H9 (cell line): ENCODE measurements at regions not wholly inside any gene's neighbourhood (a gene's known extent, or its start where the extent isn't known, plus 50 kb on each side); places are given as distances from the start of the nearest gene placed in this dataset.

ENCODE experiments used
- DNase-seq: peaks from one replicate; pipeline ENCODE4 v3.0.0-alpha.2; 2017
- H2AFZ ChIP-seq: one replicate; pipeline ENCODE4 v1.6.1; 2013; ENCODE audit warnings: mild to moderate bottlenecking, low read length, control low read depth, moderate library complexity
- H2AK5ac ChIP-seq: 2 replicates; pipeline ENCODE4 v1.6.1; 2013; ENCODE audit warnings: low read length, control low read depth, mixed read lengths; ENCODE audit not compliant: insufficient read length
- H2BK120ac ChIP-seq: one replicate; pipeline ENCODE4 v1.6.1; 2013; ENCODE audit warnings: low read depth, mild to moderate bottlenecking, low read length, control low read depth, inconsistent platforms; ENCODE audit not compliant: poor library complexity, severe bottlenecking
- H2BK12ac ChIP-seq: 2 replicates; pipeline ENCODE4 v1.6.1; 2013; ENCODE audit warnings: low read length, control low read depth, mixed read lengths, low read depth; ENCODE audit not compliant: insufficient read length
- H2BK15ac ChIP-seq: 2 replicates; pipeline ENCODE4 v1.6.1; 2013; ENCODE audit warnings: low read depth, low read length, control low read depth
- H2BK20ac ChIP-seq: one replicate; pipeline ENCODE4 v1.6.1; 2013; ENCODE audit warnings: low read depth, mild to moderate bottlenecking, low read length, control low read depth, inconsistent platforms; ENCODE audit not compliant: poor library complexity, severe bottlenecking
- H2BK5ac ChIP-seq: 2 replicates; pipeline ENCODE4 v1.6.1; 2013; ENCODE audit warnings: low read length, control low read depth, mixed read lengths; ENCODE audit not compliant: insufficient read length
- H3K14ac ChIP-seq: 2 replicates; pipeline ENCODE4 v1.6.1; 2013; ENCODE audit warnings: low read length, control low read depth; ENCODE audit not compliant: insufficient read depth
- H3K18ac ChIP-seq: 2 replicates; pipeline ENCODE4 v1.6.1; 2013; ENCODE audit warnings: low read depth, mild to moderate bottlenecking, mixed read lengths, low read length, control low read depth; ENCODE audit not compliant: insufficient read length
- H3K23ac ChIP-seq: 2 replicates; pipeline ENCODE4 v1.6.1; 2013; ENCODE audit warnings: low read length, control low read depth, mixed read lengths, low read depth; ENCODE audit not compliant: insufficient read length
- H3K23me2 ChIP-seq: 2 replicates; pipeline ENCODE4 v1.6.1; 2013; ENCODE audit warnings: low read depth, mild to moderate bottlenecking, mixed read lengths, low read length, control low read depth; ENCODE audit not compliant: insufficient read length, poor library complexity, severe bottlenecking
- H3K27ac ChIP-seq: 2 replicates; pipeline ENCODE4 v1.5.1; 2013; ENCODE audit warnings: low read length, control low read depth, mixed read lengths, low read depth; ENCODE audit not compliant: insufficient read length
- H3K27me3 ChIP-seq: 2 replicates; pipeline ENCODE4 v1.6.1; 2013; ENCODE audit warnings: low read length, control low read depth, inconsistent platforms; ENCODE audit not compliant: insufficient read depth
- H3K4ac ChIP-seq: 2 replicates; pipeline ENCODE4 v1.6.1; 2013; ENCODE audit warnings: low read depth, mild to moderate bottlenecking, control low read depth, inconsistent platforms, low read length, moderate library complexity
- H3K4me1 ChIP-seq: 2 replicates; pipeline ENCODE4 v1.6.1; 2013; ENCODE audit warnings: low read length, control low read depth, inconsistent platforms; ENCODE audit not compliant: insufficient read depth
- H3K4me2 ChIP-seq: 2 replicates; pipeline ENCODE4 v1.6.1; 2013; ENCODE audit warnings: low read length, control low read depth, mixed read lengths; ENCODE audit not compliant: insufficient read length, insufficient read depth
- H3K56ac ChIP-seq: 2 replicates; pipeline ENCODE4 v1.6.1; 2013; ENCODE audit warnings: low read depth, mild to moderate bottlenecking, mixed read lengths, low read length, control low read depth; ENCODE audit not compliant: insufficient read length
- H3K79me1 ChIP-seq: 2 replicates; pipeline ENCODE4 v1.6.1; 2013; ENCODE audit warnings: low read depth, mild to moderate bottlenecking, moderate library complexity, low read length, control low read depth, inconsistent platforms; ENCODE audit not compliant: insufficient read depth, poor library complexity, severe bottlenecking
- H3K79me2 ChIP-seq: 2 replicates; pipeline ENCODE4 v1.6.1; 2013; ENCODE audit warnings: low read length, control low read depth, inconsistent platforms; ENCODE audit not compliant: insufficient read depth
- H3K9ac ChIP-seq: 2 replicates; pipeline ENCODE4 v1.6.1; 2013; ENCODE audit warnings: low read length, control low read depth, mixed read lengths; ENCODE audit not compliant: insufficient read length; ENCODE audit errors: extremely low read depth
- H3K9me3 ChIP-seq: one replicate; pipeline ENCODE4 v1.6.1; 2013; ENCODE audit warnings: low read depth, low read length, inconsistent platforms; ENCODE audit not compliant: control insufficient read depth
- H3T11ph ChIP-seq: one replicate; pipeline ENCODE4 v1.6.1; 2013; ENCODE audit warnings: mild to moderate bottlenecking, low read length, control low read depth, inconsistent platforms
- H4K20me1 ChIP-seq: one replicate; pipeline ENCODE4 v1.6.1; 2013; ENCODE audit not compliant: control insufficient read depth, insufficient read length, insufficient read depth
- H4K5ac ChIP-seq: 2 replicates; pipeline ENCODE4 v1.6.1; 2013; ENCODE audit warnings: low read depth, mild to moderate bottlenecking, mixed read lengths, low read length, control low read depth; ENCODE audit not compliant: insufficient read length
- H4K8ac ChIP-seq: replicated peaks from 2 replicates; pipeline ENCODE4 v1.6.1; 2013; ENCODE audit warnings: low read length, control low read depth, mixed read lengths, low read depth; ENCODE audit not compliant: insufficient read length
- H4K91ac ChIP-seq: 2 replicates; pipeline ENCODE4 v1.6.1; 2013; ENCODE audit warnings: low read depth, mild to moderate bottlenecking, moderate library complexity, mixed read lengths, low read length, control low read depth; ENCODE audit not compliant: insufficient read length
- H3K27ac Mint-ChIP-seq, 3 experiments: 2 replicates in 2 of 3; 3 replicates in 1 of 3; pipeline ENCODE4 v1.8.0; 2020 to 2021; ENCODE audit warnings: mixed read lengths in 3 of 3, mild to moderate bottlenecking in 1 of 3, moderate library complexity in 1 of 3
- H3K27me3 Mint-ChIP-seq: 2 replicates; pipeline ENCODE4 v1.8.0; 2021; ENCODE audit warnings: low read depth, mild to moderate bottlenecking, moderate library complexity, mixed read lengths
- H3K36me3 Mint-ChIP-seq, 3 experiments: 2 replicates in 2 of 3; 3 replicates in 1 of 3; pipeline ENCODE4 v1.8.0; 2020 to 2021; ENCODE audit warnings: low read depth in 3 of 3, mixed read lengths in 3 of 3; ENCODE audit not compliant: insufficient read depth in 1 of 3
- H3K4me1 Mint-ChIP-seq, 2 experiments: 2 replicates each; pipeline ENCODE4 v1.8.0; 2020; ENCODE audit warnings: mixed read lengths in 2 of 2
- H3K4me3 Mint-ChIP-seq, 2 experiments: 2 replicates in 1 of 2; 3 replicates in 1 of 2; pipeline ENCODE4 v1.8.0; 2020 to 2021; ENCODE audit warnings: mild to moderate bottlenecking in 2 of 2, mixed read lengths in 2 of 2, moderate library complexity in 1 of 2
- H3K9me3 Mint-ChIP-seq, 2 experiments: 2 replicates in 1 of 2; 3 replicates in 1 of 2; pipeline ENCODE4 v1.8.0; 2020; ENCODE audit warnings: mild to moderate bottlenecking in 2 of 2, mixed read lengths in 2 of 2, moderate library complexity in 1 of 2
- CTCF ChIP-seq: fragments of 200-600 bp; sonication (generic); conservative IDR thresholded peaks from 3 replicates; pipeline ENCODE4 v1.8.0; 2021; ENCODE audit warnings: antibody characterized with exemption, mild to moderate bottlenecking
- WGBS: extraction: QIAGEN DNeasy Blood & Tissue Kit; methylation state at CpG from one replicate; pipeline ENCODE4 v1.1.7; 2013; ENCODE audit warnings: missing lambda C conversion rate, low lambda C conversion rate, mixed read lengths; ENCODE audit not compliant: insufficient read length; ENCODE audit errors: extremely low coverage; 5-methylcytosine and 5-hydroxymethylcytosine counted together

GRCh38 chr4:125062115-125063050, 252.4 kb upstream of the FAT4 start:
- Histone ChIP-seq H4K91ac (no peak overlapping the region), H3K23me2 (no peaks in the 10 kb centered on the region), H4K5ac (no peak overlapping the region), H2BK15ac (no peak overlapping the region), H3K9me3 (no peaks in the 10 kb centered on the region), H3K27me3 (no peaks in the 10 kb centered on the region), H3K56ac (no peak overlapping the region), H3K27ac (no peak overlapping the region), H3K23ac (no peak overlapping the region), H2BK12ac (no peak overlapping the region), H3K79me1 (no peaks in the 10 kb centered on the region), H3K18ac (no peak overlapping the region), H2BK20ac (no peak overlapping the region), H3K9ac (no peak overlapping the region), H3K14ac (no peak overlapping the region), H3K4me1 (no peaks in the 10 kb centered on the region), H3K4ac (no peak overlapping the region), H2AK5ac (no peak overlapping the region), H2BK120ac (no peak overlapping the region), H2BK5ac (no peak overlapping the region), H3K79me2 (no peaks in the 10 kb centered on the region), H2AFZ (peak overlapping the region; percentile 48), H4K8ac (no peak overlapping the region), H4K20me1 (no peaks in the 10 kb centered on the region), H3K4me2 (no peak overlapping the region), H3T11ph (no peak overlapping the region)
- Mint-ChIP-seq H3K9me3 (no peaks in the 10 kb centered on the region), H3K36me3 (peaks cover 0 to 2% (median 0%) of the 10 kb centered on the region in 3 experiments; a peak in 1 of 7 replicates), H3K4me3 (no peak overlapping the region), H3K27ac (peak overlapping the region in 1 of 3 experiments; percentile 2; a peak in 2 of 7 replicates), H3K4me1 (peaks cover 4 to 7% of the 10 kb centered on the region in 2 experiments), H3K27me3 (no peaks in the 10 kb centered on the region)
- DNase-seq = no peak
- TF ChIP-seq CTCF = no peak
- no CpG with 5 or more reads among the region's 7 CpGs for WGBS
